ENCODE measurements at regions not wholly inside any gene's neighbourhood (a gene's known extent, or its start where the extent isn't known, plus 50 kb on each side); places are given as distances from the start of the nearest gene placed in this dataset.

GRCh38 chr9:119810645-119811429, 441.6 kb upstream of the BRINP1 start:
- TF ChIP-seq CTCF (IDR thresholded peaks at IDR 0.05) = no peak
- TF ChIP-seq POLR2A (IDR thresholded peaks at IDR 0.05) = no peak
- TF ChIP-seq POLR2AphosphoS5 (IDR thresholded peaks at IDR 0.05) = no peak
- no peaks in the 10 kb centered on the region for H3K27me3 ChIP-seq (replicated peaks; ENCODE audit: insufficient read depth)
- no peak overlapping the region for H3K4me3 ChIP-seq
- no peaks in the 10 kb centered on the region for H3K4me1 ChIP-seq (replicated peaks)
- no peak overlapping the region for H3K27ac ChIP-seq
- no peak for DNase-seq (ENCODE audit: low spot score)
- no peaks in the 10 kb centered on the region for H3K36me3 ChIP-seq
- intact Hi-C loops (cut with DNase I) = no loop called here
- no peaks in the 10 kb centered on the region for H3K9me3 ChIP-seq
- 83% methylated on average over 9 of the region's 9 CpGs for WGBS

- Histone ChIP-seq H3K4me1 (replicated peaks) (no peaks in the 10 kb centered on the region), H3K9me3 (no peaks in the 10 kb centered on the region), H3K36me3 (no peaks in the 10 kb centered on the region), H3K27me3 (replicated peaks; ENCODE audit: insufficient read depth) (no peaks in the 10 kb centered on the region), H3K27ac (no peak overlapping the region), H3K4me3 (no peak overlapping the region)
- no peak for TF ChIP-seq POLR2AphosphoS5 (IDR thresholded peaks at IDR 0.05)
- TF ChIP-seq POLR2A (IDR thresholded peaks at IDR 0.05) = no peak
- TF ChIP-seq CTCF (IDR thresholded peaks at IDR 0.05) = no peak
- 100% methylated on average over 1 of the region's 1 CpG for WGBS
- intact Hi-C loops (cut with DNase I) = no loop called here
- no peak for DNase-seq (ENCODE audit: low spot score)
Measured at GRCh38 chr9:119803679-119804078, 434.4 kb upstream of the BRINP1 start.

- intact Hi-C loops (cut with DNase I) = no loop called here
- H3K27me3 ChIP-seq (replicated peaks; ENCODE audit: insufficient read depth) = no peaks in the 10 kb centered on the region
- H3K4me1 ChIP-seq (replicated peaks) = no peaks in the 10 kb centered on the region
- H3K4me3 ChIP-seq = no peak overlapping the region
- DNase-seq (ENCODE audit: low spot score) = peak; percentile 88
- H3K36me3 ChIP-seq = no peaks in the 10 kb centered on the region
- no peaks in the 10 kb centered on the region for H3K9me3 ChIP-seq
- H3K27ac ChIP-seq = peak overlapping the region; percentile 52 to 70
- WGBS = 2% methylated on average over 6 of the region's 6 CpGs
- peak; percentile 90 for TF ChIP-seq POLR2AphosphoS5 (IDR thresholded peaks at IDR 0.05)
- no peak for TF ChIP-seq POLR2A (IDR thresholded peaks at IDR 0.05)
- TF ChIP-seq CTCF (IDR thresholded peaks at IDR 0.05) = no peak
Measured at GRCh38 chr9:119802621-119803020, 433.4 kb upstream of the BRINP1 start.

- no peak for DNase-seq (ENCODE audit: low spot score)
- Histone ChIP-seq H3K27ac (peak overlapping the region; percentile 52 to 70), H3K27me3 (replicated peaks; ENCODE audit: insufficient read depth) (no peaks in the 10 kb centered on the region), H3K4me1 (replicated peaks) (no peaks in the 10 kb centered on the region), H3K9me3 (no peaks in the 10 kb centered on the region), H3K4me3 (no peak overlapping the region), H3K36me3 (no peaks in the 10 kb centered on the region)
- intact Hi-C loops (cut with DNase I) = no loop called here
- 13% methylated on average over 3 of the region's 3 CpGs for WGBS
- TF ChIP-seq CTCF (IDR thresholded peaks at IDR 0.05) (no peak), POLR2A (IDR thresholded peaks at IDR 0.05) (no peak), POLR2AphosphoS5 (IDR thresholded peaks at IDR 0.05) (no peak)
Measured at GRCh38 chr9:119802133-119802532, 432.9 kb upstream of the BRINP1 start.

GRCh38 chr9:119801311-119801710, 432.1 kb upstream of the BRINP1 start:
- TF ChIP-seq CTCF (IDR thresholded peaks at IDR 0.05) = no peak
- TF ChIP-seq POLR2AphosphoS5 (IDR thresholded peaks at IDR 0.05) = no peak
- TF ChIP-seq POLR2A (IDR thresholded peaks at IDR 0.05) = no peak
- Histone ChIP-seq H3K9me3 (no peaks in the 10 kb centered on the region), H3K36me3 (no peaks in the 10 kb centered on the region), H3K4me1 (replicated peaks) (no peaks in the 10 kb centered on the region), H3K27me3 (replicated peaks; ENCODE audit: insufficient read depth) (no peaks in the 10 kb centered on the region), H3K4me3 (no peak overlapping the region), H3K27ac (peak overlapping the region; percentile 24 to 27)
- intact Hi-C loops (cut with DNase I) = no loop called here
- WGBS = 41% methylated on average over 4 of the region's 4 CpGs
- peak; percentile 13 for DNase-seq (ENCODE audit: low spot score)
